Lung (tissue), 11 donors: ENCODE measurements at regions not wholly inside any gene's neighbourhood (a gene's known extent, or its start where the extent isn't known, plus 50 kb on each side); places are given as distances from the start of the nearest gene placed in this dataset.

Source experiments
- ATAC-seq: fragments of 200-7000 bp; cut with Tn5 transposase; one replicate; pipeline ENCODE4 v1.9.1; 2020; ENCODE audit warnings: moderate number of reproducible peaks; ENCODE audit not compliant: insufficient read depth, low FRiP score
- DNase-seq, 3 donors: peaks; one replicate each; pipeline ENCODE4 v3.0.0-alpha.2; 2013 to 2017
- H3K27ac ChIP-seq, 2 donors: one replicate each; pipeline ENCODE4 v1.5.1; 2013; ENCODE audit warnings: mild to moderate bottlenecking in 2 of 2, moderate library complexity in 2 of 2, control low read depth in 1 of 2, inconsistent platforms in 1 of 2, low read depth in 1 of 2, low read length in 1 of 2
- H3K27me3 ChIP-seq, 3 donors: one replicate each; pipeline ENCODE4 v1.5.1; 2013; ENCODE audit warnings: low read length in 2 of 3; ENCODE audit not compliant: control insufficient read depth in 3 of 3, insufficient read depth in 3 of 3
- H3K36me3 ChIP-seq, 4 donors: one replicate each; pipeline ENCODE4 v1.5.1; 2013; ENCODE audit warnings: low read length in 4 of 4, mild to moderate bottlenecking in 1 of 4, moderate library complexity in 1 of 4; ENCODE audit not compliant: control insufficient read depth in 4 of 4, insufficient read depth in 4 of 4
- H3K4me1 ChIP-seq, 5 donors: one replicate each; pipeline ENCODE4 v1.5.1; 2013; ENCODE audit warnings: low read length in 5 of 5, mild to moderate bottlenecking in 2 of 5, moderate library complexity in 1 of 5; ENCODE audit not compliant: control insufficient read depth in 5 of 5, insufficient read depth in 5 of 5
- H3K4me3 ChIP-seq: one replicate; pipeline ENCODE4 v1.5.1; 2013; ENCODE audit warnings: mild to moderate bottlenecking, control low read depth, moderate library complexity
- H3K9ac ChIP-seq, 2 donors: one replicate each; pipeline ENCODE4 v1.5.1; 2013; ENCODE audit warnings: low read length in 2 of 2, control low read depth in 1 of 2; ENCODE audit not compliant: insufficient read depth in 1 of 2
- H3K9me3 ChIP-seq, 4 donors: one replicate each; pipeline ENCODE4 v1.5.1; 2013; ENCODE audit warnings: low read length in 3 of 4, mild to moderate bottlenecking in 1 of 4, moderate library complexity in 1 of 4; ENCODE audit not compliant: control insufficient read depth in 4 of 4, insufficient read depth in 3 of 4
- CTCF ChIP-seq: IDR thresholded peaks from 2 replicates; pipeline ENCODE4 v1.5.1; 2012; ENCODE audit warnings: mild to moderate bottlenecking; ENCODE audit errors: control extremely low read depth, extremely low read depth
- WGBS, 2 donors: extraction: QIAGEN DNeasy Blood & Tissue Kit; methylation state at CpG; one replicate each; pipeline ENCODE4 v1.1.7; 2013; 5-methylcytosine and 5-hydroxymethylcytosine counted together
- donor health status: control.
- donor health status: control.
- donor health status: Bipolar disorder and iron deficiency.
- donor health status: healthy.
- donor health status: DM: yes; HTN: yes; CAD: no.

GRCh38 chr3:77707281-77707680 lies 667.4 kb downstream of the ROBO2 start:
- H3K4me1 ChIP-seq, result peaks cover 0 to 14% (median 0%) of the 10 kb centered on the region in 5 donors
- DNase-seq (peak in 2 of 3 donors; percentile 83 to 90), ATAC-seq (no peak)
- no peak for TF ChIP-seq CTCF
- 74 to 84% methylated on average over 2 of the region's 2 CpGs for WGBS, 2 donors
- H3K4me3 ChIP-seq, result no peak overlapping the region
- peaks cover 0 to 2% (median 0%) of the 10 kb centered on the region in 4 donors for H3K9me3 ChIP-seq
- no peaks in the 10 kb centered on the region for H3K36me3 ChIP-seq
- H3K27ac ChIP-seq, result no peak overlapping the region
- H3K27me3 ChIP-seq, result no peaks in the 10 kb centered on the region
- no peak overlapping the region for H3K9ac ChIP-seq

GRCh38 chr3:77709155-77709554 lies 669.3 kb downstream of the ROBO2 start:
- Histone ChIP-seq H3K4me1 (peaks cover 0 to 19% (median 0%) of the 10 kb centered on the region in 5 donors), H3K27ac (no peak overlapping the region), H3K9me3 (no peaks in the 10 kb centered on the region), H3K27me3 (no peaks in the 10 kb centered on the region), H3K36me3 (no peaks in the 10 kb centered on the region), H3K9ac (no peak overlapping the region), H3K4me3 (no peak overlapping the region)
- ATAC-seq (no peak), DNase-seq (no peak)
- no peak for TF ChIP-seq CTCF
- WGBS, 2 donors, result 74 to 78% methylated on average over 2 of the region's 2 CpGs

- DNase-seq (no peak), ATAC-seq (no peak)
- no peak for TF ChIP-seq CTCF
- Histone ChIP-seq H3K9ac (no peak overlapping the region), H3K27ac (no peak overlapping the region), H3K4me3 (no peak overlapping the region), H3K4me1 (peaks cover 0 to 8% (median 0%) of the 10 kb centered on the region in 5 donors), H3K27me3 (no peaks in the 10 kb centered on the region), H3K36me3 (no peaks in the 10 kb centered on the region), H3K9me3 (no peaks in the 10 kb centered on the region)
- WGBS, 2 donors, result 31 to 64% methylated on average over 2 of the region's 2 CpGs
These were observed 678.4 kb downstream of the ROBO2 start for GRCh38 chr3:77718311-77718710.

GRCh38 chr3:77720460-77720971 lies 680.6 kb downstream of the ROBO2 start:
- DNase-seq (no peak), ATAC-seq (no peak)
- no peak overlapping the region for H3K9ac ChIP-seq
- no peak overlapping the region for H3K4me3 ChIP-seq
- TF ChIP-seq CTCF, result no peak
- no peaks in the 10 kb centered on the region for H3K27me3 ChIP-seq
- H3K27ac ChIP-seq, result no peak overlapping the region
- no peaks in the 10 kb centered on the region for H3K4me1 ChIP-seq
- no peaks in the 10 kb centered on the region for H3K9me3 ChIP-seq
- no peaks in the 10 kb centered on the region for H3K36me3 ChIP-seq
